Spleen (tissue), 7 donors: ENCODE measurements at regions not wholly inside any gene's neighbourhood (a gene's known extent, or its start where the extent isn't known, plus 50 kb on each side); places are given as distances from the start of the nearest gene placed in this dataset.

Experiments used
- POLR2A ChIP-seq, 3 donors: fragments of 450-650 bp; IDR thresholded peaks; one replicate each; pipeline ENCODE4 v1.5.1; 2017; ENCODE audit warnings: antibody characterized with exemption in 3 of 3, mild to moderate bottlenecking in 1 of 3
- TF ChIP-seq, protein P1 (sequence below), 11 experiments: fragments of 200-600 bp in 7 of 11; fragments of 450-650 bp in 4 of 11; sonication (generic) in 4 of 11; IDR thresholded peaks in 8 of 11; conservative IDR thresholded peaks in 3 of 11; 1 replicate in 7 of 11; 2 replicates in 4 of 11; pipeline versions ENCODE4 v1.4.0 to v1.8.0; 2016 to 2021; ENCODE audit warnings: antibody characterized with exemption in 11 of 11, inconsistent platforms in 4 of 11, mild to moderate bottlenecking in 1 of 11
- donor health status: DM: no; HTN: no; CAD: no; lungs with moderate emphysema.
- donor health status: DM: no; HTN: no; CAD: no.
- donor health status: DM: no; HTN: no; CAD: no.

DNA sequence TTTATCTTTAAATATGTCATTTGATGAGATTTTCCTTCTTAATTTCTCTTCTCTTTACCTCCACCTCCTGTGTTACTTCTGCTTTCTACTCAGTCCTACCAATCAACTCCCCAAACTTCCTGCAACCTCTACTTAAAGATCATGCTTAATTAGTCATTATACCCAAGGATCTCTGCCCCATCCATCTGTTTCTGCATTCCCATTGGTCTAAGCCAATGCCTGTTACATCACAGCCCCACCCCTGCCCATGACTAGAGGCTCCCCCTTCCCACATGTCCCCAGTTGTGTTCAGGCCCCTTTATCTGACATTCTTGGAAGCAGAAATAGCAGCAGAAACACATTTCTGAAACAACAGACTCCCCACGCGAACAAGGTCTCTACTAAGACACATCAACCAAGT is 319.1 kb upstream of the NFE2L3 start:
- TF ChIP-seq, protein P1, sequence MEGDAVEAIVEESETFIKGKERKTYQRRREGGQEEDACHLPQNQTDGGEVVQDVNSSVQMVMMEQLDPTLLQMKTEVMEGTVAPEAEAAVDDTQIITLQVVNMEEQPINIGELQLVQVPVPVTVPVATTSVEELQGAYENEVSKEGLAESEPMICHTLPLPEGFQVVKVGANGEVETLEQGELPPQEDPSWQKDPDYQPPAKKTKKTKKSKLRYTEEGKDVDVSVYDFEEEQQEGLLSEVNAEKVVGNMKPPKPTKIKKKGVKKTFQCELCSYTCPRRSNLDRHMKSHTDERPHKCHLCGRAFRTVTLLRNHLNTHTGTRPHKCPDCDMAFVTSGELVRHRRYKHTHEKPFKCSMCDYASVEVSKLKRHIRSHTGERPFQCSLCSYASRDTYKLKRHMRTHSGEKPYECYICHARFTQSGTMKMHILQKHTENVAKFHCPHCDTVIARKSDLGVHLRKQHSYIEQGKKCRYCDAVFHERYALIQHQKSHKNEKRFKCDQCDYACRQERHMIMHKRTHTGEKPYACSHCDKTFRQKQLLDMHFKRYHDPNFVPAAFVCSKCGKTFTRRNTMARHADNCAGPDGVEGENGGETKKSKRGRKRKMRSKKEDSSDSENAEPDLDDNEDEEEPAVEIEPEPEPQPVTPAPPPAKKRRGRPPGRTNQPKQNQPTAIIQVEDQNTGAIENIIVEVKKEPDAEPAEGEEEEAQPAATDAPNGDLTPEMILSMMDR (IDR thresholded peaks at IDR 0.05 in 8 of 11, conservative IDR thresholded peaks at IDR 0.05 in 3 of 11): no peak
- TF ChIP-seq POLR2A (IDR thresholded peaks at IDR 0.05): no peak
